HG03066 (cell line): ENCODE measurements at regions not wholly inside any gene's neighbourhood (a gene's known extent, or its start where the extent isn't known, plus 50 kb on each side); places are given as distances from the start of the nearest gene placed in this dataset.

Experiments
- ATAC-seq: cut with Tn5 transposase; IDR thresholded peaks from one replicate; pipeline ENCODE4 v1.9.1; 2021; ENCODE audit warnings: low read depth; ENCODE audit not compliant: unreplicated experiment

- ATAC-seq, result peak; percentile 6
Observed at GRCh38 chr5:68405784-68406743, 190.5 kb downstream of the PIK3R1 start.

- ATAC-seq, result peak; percentile 92
Observed at GRCh38 chr5:68406767-68407241, 191.2 kb downstream of the PIK3R1 start.

GRCh38 chr5:68407311-68408239, 192.0 kb downstream of the PIK3R1 start:
- peak; percentile 33 for ATAC-seq

- no peak for ATAC-seq
Observed at GRCh38 chr5:68408345-68408871, 192.9 kb downstream of the PIK3R1 start.

GRCh38 chr5:68409259-68409658, 193.7 kb downstream of the PIK3R1 start:
- no peak for ATAC-seq

- ATAC-seq, result no peak
Observed at GRCh38 chr5:68411161-68411560, 195.6 kb downstream of the PIK3R1 start.

GRCh38 chr5:68415177-68416085, 199.9 kb downstream of the PIK3R1 start:
- ATAC-seq, result no peak

- ATAC-seq, result no peak
Observed at GRCh38 chr5:68416714-68417113, 201.2 kb downstream of the PIK3R1 start.

GRCh38 chr5:68418201-68418600, 202.6 kb downstream of the PIK3R1 start:
- ATAC-seq, result no peak

GRCh38 chr5:68418680-68419079, 203.1 kb downstream of the PIK3R1 start:
- ATAC-seq, result no peak

- ATAC-seq, result no peak
Observed at GRCh38 chr5:68419081-68419636, 203.6 kb downstream of the PIK3R1 start.

- ATAC-seq, result no peak
Observed at GRCh38 chr5:68419637-68420452, 204.3 kb downstream of the PIK3R1 start.

GRCh38 chr5:68420476-68421344, 205.2 kb downstream of the PIK3R1 start:
- ATAC-seq, result no peak

- ATAC-seq, result no peak
Observed at GRCh38 chr5:68421485-68422220, 206.1 kb downstream of the PIK3R1 start.

GRCh38 chr5:68423154-68423811, 207.7 kb downstream of the PIK3R1 start:
- ATAC-seq, result no peak

- peak; percentile 85 for ATAC-seq
Observed at GRCh38 chr5:68424799-68425537, 209.4 kb downstream of the PIK3R1 start.
